GM12874 (cell line): ENCODE measurements at regions not wholly inside any gene's neighbourhood (a gene's known extent, or its start where the extent isn't known, plus 50 kb on each side); places are given as distances from the start of the nearest gene placed in this dataset.

ENCODE experiments used
- CTCF ChIP-seq: IDR thresholded peaks from 2 replicates; pipeline ENCODE4 v1.5.1; 2011; ENCODE audit warnings: low read depth, mild to moderate bottlenecking, control low read depth, low read length, moderate library complexity; ENCODE audit not compliant: insufficient read depth

GRCh38 chr5:94102849-94103248, 361.4 kb upstream of the POU5F2 start:
- TF ChIP-seq CTCF: no peak

- TF ChIP-seq CTCF: no peak
Measured at GRCh38 chr5:94094793-94095441, 353.5 kb upstream of the POU5F2 start.

GRCh38 chr5:94093300-94093699, 351.9 kb upstream of the POU5F2 start:
- no peak for TF ChIP-seq CTCF

- no peak for TF ChIP-seq CTCF
Measured at GRCh38 chr5:94086194-94086593, 344.8 kb upstream of the POU5F2 start.

- TF ChIP-seq CTCF: no peak
Measured at GRCh38 chr5:94082405-94082804, 341.0 kb upstream of the POU5F2 start.

GRCh38 chr5:94081088-94081487, 339.7 kb upstream of the POU5F2 start:
- no peak for TF ChIP-seq CTCF

- TF ChIP-seq CTCF: no peak
Measured at GRCh38 chr5:94080390-94080789, 339.0 kb upstream of the POU5F2 start.
